Right ventricle myocardium inferior (tissue), 1 donor: ENCODE measurements at regions not wholly inside any gene's neighbourhood (a gene's known extent, or its start where the extent isn't known, plus 50 kb on each side); places are given as distances from the start of the nearest gene placed in this dataset.

ENCODE experiments used
- ATAC-seq: fragments of 200-7000 bp; cut with Tn5 transposase; one replicate; pipeline ENCODE4 v1.9.1; 2020; ENCODE audit warnings: mild to moderate bottlenecking, moderate library complexity
- DNase-seq: peaks from one replicate; pipeline ENCODE4 v3.0.0; 2021; ENCODE audit errors: missing footprints
- intact Hi-C: fragments of 100-400 bp; cut with DNase I; formaldehyde crosslinking; loops from one replicate; pipeline ENCODE4 v1.11.0; 2022
- donor health status: DM: no; HTN: yes; CAD: no; lungs with severe emphysema.

DNA sequence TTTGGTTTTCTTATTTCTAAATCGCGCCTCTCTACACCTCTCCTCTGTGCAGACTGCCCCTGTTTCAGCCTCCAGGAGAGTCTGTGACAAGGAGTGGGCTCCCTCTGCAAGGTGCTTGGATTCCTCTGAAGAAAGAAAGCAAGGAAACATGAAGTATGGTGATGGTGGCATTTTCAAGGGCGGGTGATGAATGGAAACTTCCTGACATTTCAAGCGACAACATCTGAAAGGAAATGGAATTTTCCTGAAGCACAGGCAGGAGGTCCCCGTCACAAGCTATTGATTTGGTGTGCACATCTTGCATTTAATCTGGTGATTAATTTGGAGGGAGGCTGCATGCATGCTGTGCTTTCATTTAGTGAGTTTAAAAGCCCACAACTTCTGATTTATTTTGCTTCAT lies 164.6 kb upstream of the FGGY start:
- no peak for ATAC-seq
- DNase-seq = no peak
- intact Hi-C loops = no loop called here

DNA sequence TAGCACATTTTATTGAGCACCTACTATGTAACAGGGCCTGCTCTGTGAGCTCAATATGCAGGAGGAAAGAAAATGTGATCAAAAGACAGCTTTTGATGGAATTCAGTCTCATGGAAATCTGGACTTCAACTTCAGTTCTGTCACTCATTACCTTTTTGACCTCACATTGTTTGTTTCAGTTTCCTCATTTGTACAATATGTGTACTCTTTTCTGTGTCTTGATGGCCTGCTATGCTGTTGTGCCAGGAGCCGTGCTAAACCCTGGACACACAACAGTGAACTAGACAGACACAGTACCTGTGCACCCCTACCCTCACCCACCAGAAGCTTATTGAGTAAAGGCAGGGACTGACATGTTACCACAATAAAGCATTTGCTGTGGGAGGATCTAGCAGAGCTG lies 162.9 kb upstream of the FGGY start:
- intact Hi-C loops = no loop called here

DNA sequence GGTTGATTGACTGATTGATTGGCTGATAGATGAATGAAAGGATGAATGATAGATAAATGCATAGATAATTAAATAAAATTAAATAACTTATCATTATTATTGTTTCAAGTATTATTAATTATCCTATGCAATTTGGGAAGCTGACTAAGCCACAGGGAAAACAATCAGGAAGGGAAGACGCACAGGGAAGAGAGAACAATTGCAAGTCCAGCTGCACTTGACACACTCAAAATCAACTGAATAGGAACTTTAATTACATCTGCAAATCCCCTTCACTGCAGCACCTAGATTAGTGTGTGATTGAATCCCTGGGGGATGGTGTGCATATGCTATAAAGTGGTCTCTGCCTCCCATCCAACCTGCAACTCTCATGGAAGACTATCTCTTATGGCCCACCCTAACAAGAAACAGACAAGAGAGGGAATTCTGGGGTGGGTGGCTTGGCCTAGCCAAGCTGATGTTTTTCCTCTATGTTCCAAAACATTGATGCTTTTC lies 161.1 kb upstream of the FGGY start:
- intact Hi-C loops = no loop called here
- DNase-seq = no peak

More for the DNA sequence above, 162.9 kb upstream of the FGGY start:
- DNase-seq = no peak
- no peak for ATAC-seq

DNA sequence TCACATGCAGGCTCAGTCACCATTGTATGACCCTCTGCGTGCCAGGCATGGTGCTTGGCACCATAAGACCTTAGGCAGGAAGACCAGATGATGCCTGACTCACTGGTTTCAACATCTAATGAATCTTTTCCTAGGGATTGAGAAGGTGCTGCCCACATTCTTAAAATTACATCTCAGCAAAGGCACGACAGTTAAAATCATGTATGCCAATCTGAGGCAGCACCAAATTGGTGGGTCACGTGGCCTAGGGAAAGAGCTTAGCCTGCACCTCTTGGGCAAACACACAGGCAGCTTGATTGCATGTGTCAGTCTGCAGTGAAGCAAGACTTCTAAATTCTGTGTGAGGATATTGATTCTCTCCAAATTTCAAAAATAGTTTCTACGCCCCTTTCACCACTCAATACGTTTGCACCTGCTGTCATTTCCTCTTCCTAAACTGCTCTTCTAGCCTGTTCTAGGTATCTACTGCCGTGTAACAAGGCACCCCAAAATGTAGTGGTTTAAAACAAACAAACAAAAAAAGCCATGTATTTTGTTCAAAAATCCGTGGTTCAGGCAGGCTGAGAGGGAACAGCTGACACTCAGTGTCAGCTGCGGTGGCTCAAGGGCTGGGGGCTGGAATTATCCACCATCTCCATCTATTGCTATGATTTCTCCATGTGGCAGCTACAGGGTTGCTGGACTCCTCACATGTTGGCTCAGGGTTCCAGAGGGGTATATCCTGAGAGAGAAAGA lies 160.2 kb upstream of the FGGY start:
- ATAC-seq (no peak), DNase-seq (no peak)

More for the DNA sequence above, 161.1 kb upstream of the FGGY start:
- no peak for ATAC-seq

DNA sequence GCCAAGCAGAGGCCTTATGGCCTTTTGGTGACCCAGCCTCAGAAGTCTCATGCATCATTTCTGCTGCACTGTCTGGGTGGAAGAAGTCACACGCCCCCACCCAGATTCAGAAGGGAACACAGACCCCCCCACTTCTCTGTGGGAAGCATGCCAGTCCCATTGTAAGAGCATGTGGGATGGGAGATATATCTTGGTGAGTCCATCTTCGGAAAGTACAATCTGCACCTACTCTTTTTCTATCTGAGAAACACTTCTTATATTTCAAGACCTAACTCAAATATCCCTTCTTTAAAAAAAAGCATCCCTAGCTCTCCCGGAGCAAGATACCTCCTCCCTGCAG lies 159.6 kb upstream of the FGGY start:
- intact Hi-C loops = no loop called here
- DNase-seq (no peak), ATAC-seq (no peak)

More for the DNA sequence above, 160.2 kb upstream of the FGGY start:
- intact Hi-C loops = no loop called here

DNA sequence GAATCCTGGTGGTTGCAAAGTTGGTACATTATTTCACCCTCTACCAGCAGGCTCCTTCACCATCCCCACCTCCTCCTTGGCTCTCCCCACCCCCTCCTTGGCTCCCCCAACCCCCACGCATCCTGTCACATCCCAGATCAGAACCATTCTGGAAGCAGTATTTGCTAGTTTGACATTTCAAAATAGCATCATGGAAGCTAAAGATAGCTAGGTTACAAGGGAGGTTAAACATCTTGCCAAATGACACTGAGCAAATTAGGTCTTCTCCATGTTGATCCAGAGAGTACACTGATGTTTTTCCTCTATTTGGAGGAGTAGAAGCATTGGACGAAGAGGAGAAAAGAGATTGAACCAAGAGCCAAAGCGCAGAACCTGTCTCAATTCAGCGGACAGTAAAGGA lies 158.9 kb upstream of the FGGY start:
- DNase-seq = no peak
- ATAC-seq = no peak
- intact Hi-C loops = no loop called here

DNA sequence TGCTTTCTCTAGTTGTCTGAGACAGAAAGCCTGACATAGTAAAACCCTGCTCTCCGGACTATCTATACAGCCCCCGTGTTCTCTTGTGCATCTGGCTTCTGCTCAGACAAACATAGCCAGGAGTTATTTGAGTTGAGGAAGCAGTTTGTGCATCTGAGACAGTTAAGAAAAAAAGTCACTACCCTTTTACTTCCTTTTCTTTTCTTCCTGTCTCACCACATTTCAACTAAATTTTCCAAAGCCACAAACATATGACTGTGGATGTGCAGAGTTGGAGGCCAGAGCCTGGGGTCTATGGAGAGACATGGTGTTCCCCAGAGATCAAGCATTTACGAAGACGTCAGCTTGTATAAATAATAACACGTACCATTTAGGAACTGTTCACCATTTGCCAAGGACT lies 158.5 kb upstream of the FGGY start:
- intact Hi-C loops = no loop called here
- no peak for ATAC-seq
- no peak for DNase-seq

DNA sequence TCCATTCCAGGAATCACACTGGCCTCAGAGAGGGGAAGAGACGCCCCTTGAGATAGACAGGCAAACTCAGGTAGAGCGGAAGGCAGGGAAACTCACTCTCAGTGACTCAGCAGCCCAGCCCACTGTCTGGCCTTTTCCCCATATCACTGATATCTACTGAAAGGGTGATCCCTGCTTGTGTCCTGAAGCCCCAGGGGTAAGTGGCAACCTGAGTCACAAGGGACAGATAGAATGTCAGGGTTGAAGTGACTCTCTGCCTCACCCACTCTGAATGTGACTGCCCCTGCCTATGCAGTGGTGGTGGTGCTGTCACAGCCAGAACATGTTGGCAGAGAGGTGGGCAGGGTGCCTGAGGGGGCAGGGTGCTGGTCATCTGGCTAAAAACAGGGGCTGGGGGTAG lies 157.5 kb upstream of the FGGY start:
- ATAC-seq (peak; percentile 61), DNase-seq (no peak)
- intact Hi-C loops = no loop called here

DNA sequence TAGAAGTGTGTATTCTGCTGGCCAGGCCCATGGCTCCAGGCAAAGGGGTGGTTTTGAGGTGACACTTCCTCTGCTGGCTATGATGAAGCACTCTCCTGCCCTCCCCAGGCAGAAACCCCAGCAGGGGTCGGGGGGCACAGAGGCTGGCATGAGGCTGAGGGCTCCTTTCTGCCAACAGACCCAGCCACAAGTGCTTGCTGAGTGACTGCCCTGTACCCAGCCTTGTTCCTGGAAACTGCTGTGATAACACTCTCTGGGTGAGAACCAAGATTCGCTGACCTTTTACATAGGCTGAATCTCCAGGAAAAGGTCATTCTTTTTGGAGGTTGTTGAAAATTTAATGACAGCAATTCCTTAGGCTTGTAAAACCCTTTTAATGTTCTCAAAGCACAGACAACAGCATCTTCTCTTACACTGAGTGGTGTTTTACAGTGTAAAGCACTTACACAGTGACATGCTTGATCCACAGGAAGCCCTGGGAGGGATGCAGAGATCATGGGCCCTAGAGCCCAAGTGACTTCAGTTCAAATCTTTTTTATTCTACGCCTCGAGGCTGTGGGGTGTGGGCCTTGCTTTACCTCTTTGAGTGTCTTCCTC lies 155.5 kb upstream of the FGGY start:
- intact Hi-C loops = loop anchor here (1.0 to 10.0 kb wide), 6 partner anchors 85 to 613 kb away; partner anchors contain the start of genes FGGY and JUN
- DNase-seq (peak; percentile 76), ATAC-seq (peak; percentile 82)

DNA sequence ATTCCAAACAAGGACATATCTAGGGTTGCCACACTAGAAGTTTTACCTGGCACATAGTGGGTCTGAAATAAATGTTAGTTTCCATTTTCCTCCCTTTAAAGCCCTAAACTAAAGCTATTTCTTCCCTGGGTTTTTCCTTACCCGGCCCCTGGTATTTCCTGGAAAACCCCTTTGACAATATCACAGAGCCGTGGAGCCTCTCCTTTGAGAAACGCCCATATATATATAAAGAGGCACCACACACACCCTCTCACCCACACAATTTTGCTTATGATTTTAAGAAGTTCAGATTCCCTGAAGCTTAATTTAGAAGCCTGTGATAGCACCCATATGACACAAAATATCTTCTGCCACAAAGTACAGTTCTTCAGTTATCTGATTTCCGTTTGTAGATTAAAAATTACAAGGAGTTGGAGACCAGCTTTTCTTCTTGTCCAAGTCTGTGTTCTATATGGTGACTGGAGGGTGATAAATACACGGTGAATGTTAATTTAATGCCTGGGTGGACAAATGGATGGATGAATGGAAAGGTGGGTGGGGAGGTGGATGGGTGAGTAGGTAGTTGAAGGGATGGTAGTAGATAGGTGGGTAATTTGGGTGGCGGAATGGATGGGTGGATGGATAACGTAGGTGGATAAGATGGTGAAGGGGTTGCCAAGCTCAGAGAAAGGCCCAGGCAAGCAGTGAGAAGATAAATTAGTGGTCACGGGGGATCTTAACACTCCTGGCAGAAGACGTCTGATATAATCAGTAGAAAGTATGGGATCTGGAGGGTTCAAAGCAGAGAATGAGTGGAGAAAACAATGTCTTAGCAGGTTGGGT lies 154.4 kb upstream of the FGGY start:
- intact Hi-C loops = loop anchor here (5.0 to 10.0 kb wide), 2 partner anchors 240 to 612 kb away; no protein-coding TSS in a partner anchor
- ATAC-seq = no peak
- DNase-seq = no peak

DNA sequence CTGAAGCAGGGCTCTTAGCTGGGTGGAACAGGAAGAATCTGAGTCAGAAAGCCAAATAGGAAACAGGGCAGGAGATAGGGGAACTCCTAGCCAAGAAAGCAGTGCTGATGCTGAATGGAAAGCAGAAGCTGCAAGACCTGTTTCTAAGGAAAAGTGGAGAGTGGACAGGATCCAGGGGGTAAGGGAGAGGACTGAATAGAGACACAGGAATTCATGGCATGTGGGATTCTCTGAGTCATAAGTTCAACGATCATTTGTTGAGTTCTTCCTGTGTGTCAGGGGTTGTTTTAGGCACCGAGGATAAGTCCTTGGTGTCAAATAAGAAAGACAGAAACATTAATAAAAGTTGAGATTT lies 153.8 kb upstream of the FGGY start:
- DNase-seq (no peak), ATAC-seq (no peak)
- intact Hi-C loops = loop anchor here (5.0 to 10.0 kb wide), 2 partner anchors 241 to 612 kb away; no protein-coding TSS in a partner anchor

DNA sequence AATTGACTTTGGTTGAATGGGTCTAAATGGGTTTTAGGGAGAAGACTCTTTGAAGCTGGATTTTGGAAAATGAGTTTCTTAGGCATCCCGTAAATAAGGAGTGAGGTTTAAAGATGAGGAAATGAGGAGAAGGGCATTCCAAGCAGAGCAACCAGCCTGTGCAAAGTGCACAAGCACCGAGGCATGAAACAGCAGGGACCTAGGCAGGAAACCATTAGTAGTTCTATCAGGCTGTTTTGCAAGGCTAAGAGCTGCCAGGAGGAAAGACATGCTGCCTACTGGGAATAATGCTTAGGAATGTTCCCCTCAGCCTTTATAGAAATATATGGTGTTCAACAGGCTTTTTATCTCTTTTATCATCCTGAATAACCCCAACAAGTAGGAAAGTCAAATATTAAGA lies 153.1 kb upstream of the FGGY start:
- ATAC-seq (no peak), DNase-seq (no peak)
- intact Hi-C loops = loop anchor here (5.0 to 10.0 kb wide), 2 partner anchors 242 to 611 kb away; no protein-coding TSS in a partner anchor

DNA sequence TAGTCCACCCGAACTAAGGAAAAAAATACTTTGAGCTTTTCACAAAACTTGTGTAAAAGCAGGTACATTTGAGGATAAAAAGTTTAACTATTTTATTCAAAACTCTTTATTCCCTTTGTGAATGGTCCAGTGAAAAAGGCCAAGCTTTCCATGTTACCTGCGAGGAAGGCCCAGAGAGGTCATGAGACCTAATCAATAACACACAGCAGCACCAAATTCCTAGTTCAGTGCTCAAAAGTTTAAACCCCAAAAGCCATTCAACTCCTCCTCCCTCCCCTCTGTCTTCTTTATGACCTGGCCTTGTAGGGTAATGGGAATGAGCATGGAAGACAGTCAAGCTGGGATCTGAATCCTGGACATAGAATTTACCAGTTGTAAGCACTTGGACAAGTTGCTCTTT lies 151.9 kb upstream of the FGGY start:
- intact Hi-C loops = loop anchor here (5.0 to 10.0 kb wide), 2 partner anchors 243 to 610 kb away; no protein-coding TSS in a partner anchor
- DNase-seq (no peak), ATAC-seq (no peak)

DNA sequence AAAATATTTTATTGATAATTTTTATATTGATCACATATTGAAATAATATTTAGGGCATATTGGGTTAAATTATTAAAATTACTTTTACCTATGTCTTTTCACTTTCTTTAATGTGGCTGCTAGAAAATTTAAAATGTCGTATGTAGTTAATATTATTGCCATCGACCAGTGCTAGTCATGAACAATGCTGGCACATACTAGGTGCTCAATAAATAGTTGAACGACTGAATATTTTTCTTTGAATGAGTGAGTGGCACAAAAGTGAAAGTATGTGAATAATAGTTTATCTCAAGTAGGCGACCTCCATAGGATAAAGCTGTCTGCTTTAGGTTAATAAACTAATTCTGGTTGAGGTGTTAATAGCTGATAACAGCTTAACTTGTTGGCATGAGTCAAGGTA lies 150.8 kb upstream of the FGGY start:
- no peak for DNase-seq
- intact Hi-C loops = loop anchor here (10.0 kb wide), 1 partner anchor 609 kb away; no protein-coding TSS in a partner anchor
- ATAC-seq = no peak

DNA sequence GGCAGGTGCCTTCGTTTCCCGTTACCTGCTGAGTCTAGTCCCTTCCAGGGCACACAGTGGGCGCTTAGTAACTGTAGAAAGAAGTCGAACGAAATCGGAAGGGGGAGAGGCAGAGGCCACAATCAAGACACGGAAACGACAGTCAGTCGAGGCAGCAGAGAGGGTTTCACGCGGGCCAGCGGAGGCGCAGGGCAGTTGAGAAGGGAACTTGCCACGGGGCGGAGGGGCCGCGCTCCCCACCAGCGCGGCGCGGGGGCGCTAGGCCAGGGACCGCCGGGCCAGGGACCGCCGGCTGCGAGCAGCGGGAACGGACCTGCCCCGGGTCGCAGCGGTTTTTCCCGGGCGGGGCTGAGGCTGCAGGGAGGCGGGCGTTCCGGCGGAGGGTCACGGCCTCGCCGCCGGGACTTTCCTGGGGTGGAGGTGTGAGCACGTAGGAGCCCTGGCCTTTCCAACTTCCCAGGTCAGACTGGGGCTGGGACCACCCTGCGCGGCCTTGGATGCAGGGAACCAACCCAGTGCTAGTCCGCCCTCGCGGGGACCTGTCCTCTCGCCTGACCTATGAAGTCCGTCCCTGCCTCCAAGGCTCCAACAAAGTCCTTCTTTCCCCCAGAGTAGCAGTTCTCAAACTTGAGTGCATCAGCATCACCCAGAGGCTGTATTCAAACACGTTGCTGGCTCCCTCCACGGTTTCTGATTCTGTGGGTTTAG lies 150.1 kb upstream of the FGGY start:
- ATAC-seq (peak; percentile 42), DNase-seq (peak; percentile 72)
- intact Hi-C loops = loop anchor here (10.0 kb wide), 1 partner anchor 608 kb away; no protein-coding TSS in a partner anchor

DNA sequence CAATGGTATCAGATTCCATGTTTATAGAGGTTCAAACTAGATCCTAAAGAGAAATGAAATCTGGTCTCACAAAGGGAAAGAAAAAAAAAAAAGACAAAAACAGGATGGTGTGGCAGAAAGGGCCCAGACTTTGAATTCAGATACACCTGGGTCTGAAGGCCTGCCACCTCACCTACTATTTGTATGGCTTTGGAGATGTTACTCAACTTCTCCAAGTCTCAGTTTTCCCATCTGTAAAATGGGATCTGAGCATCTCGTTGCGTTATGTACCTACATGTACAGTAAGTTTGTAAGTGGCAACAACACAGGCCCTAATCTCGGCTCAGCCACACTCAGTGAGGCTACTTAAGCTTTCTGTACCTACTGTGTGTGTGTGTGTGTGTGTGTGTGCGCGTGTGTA lies 147.5 kb upstream of the FGGY start:
- ATAC-seq = no peak
- no peak for DNase-seq
- intact Hi-C loops = loop anchor here (10.0 kb wide), 1 partner anchor 605 kb away; no protein-coding TSS in a partner anchor

DNA sequence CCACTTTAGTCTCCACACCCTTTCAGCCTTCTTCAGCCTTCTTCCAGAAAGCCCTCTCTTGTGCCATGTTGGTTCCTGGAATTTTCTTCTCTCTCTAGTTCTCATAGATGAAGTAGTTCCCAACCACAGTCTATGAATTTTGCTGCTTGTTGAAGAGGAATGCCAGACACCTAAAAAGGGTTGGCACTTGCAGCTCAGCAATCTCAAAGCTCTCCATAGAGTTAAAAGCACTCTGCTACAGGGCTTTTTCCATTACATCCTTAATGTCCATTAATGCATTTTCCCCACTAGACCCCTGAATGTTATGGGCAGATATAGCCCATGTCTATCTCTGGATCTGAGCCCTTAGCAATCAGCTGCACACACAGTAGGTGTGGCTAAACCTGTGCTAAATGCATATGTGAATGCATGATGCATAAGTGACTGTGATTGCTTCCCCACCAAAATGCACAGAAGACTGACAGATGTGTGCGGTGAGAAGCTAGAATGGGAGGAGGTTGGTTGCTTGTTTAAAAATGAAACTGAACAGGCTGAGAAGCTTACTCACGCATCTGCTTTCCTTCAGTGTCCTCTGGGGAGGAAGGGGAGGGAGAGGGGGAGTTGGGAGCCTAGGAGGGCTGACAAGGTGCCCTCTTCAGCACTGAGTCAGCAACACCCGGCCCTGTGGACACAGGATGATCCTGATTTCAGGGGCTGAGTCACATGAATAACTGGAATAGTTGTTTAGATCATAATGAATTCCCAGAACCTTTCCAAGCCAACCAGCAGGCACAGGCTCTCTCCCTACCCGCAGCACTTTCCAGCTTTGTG lies 146.1 kb upstream of the FGGY start:
- DNase-seq (peak; percentile 81), ATAC-seq (peak; percentile 95)
- intact Hi-C loops = loop anchor here (1.0 to 10.0 kb wide), 4 partner anchors 43 to 552 kb away; partner anchors contain the start of gene JUN

DNA sequence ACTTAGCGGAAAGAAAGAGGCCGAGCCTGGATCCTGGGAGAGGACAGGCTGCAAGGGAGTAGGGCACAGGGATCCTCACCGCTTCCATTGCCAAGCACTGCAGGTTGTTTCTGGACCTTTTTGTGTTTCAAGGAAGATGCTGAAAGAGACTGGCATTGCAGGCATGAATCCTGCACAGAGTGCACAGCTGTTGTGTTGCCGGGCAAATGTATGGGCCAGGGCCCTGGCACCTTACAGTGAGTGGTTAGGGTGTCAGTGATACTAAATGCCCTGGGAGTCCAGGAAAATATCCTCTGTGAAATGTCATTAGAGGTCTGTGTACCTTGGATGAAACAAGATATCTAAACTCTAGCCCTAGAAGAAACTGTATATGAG lies 145.5 kb upstream of the FGGY start:
- DNase-seq (peak; percentile 70), ATAC-seq (no peak)
- intact Hi-C loops = loop anchor here (1.0 to 10.0 kb wide), 4 partner anchors 44 to 551 kb away; partner anchors contain the start of gene JUN
